ENCODE measurements at regions not wholly inside any gene's neighbourhood (a gene's known extent, or its start where the extent isn't known, plus 50 kb on each side); places are given as distances from the start of the nearest gene placed in this dataset.

- TF ChIP-seq ZNF462 (CRISPR knock-in tag; IDR thresholded peaks at IDR 0.05) (no peak), EZH2phosphoT487 (IDR thresholded peaks at IDR 0.05; ENCODE audit: unreplicated experiment) (no peak), ZNF114 (CRISPR knock-in tag; IDR thresholded peaks at IDR 0.05) (no peak), CREB1 (CRISPR knock-in tag; IDR thresholded peaks at IDR 0.05; ENCODE audit: low read depth) (no peak)
Observed at GRCh38 chrX:139026811-139027210, 315.3 kb upstream of the FGF13 start (continued).

DNA sequence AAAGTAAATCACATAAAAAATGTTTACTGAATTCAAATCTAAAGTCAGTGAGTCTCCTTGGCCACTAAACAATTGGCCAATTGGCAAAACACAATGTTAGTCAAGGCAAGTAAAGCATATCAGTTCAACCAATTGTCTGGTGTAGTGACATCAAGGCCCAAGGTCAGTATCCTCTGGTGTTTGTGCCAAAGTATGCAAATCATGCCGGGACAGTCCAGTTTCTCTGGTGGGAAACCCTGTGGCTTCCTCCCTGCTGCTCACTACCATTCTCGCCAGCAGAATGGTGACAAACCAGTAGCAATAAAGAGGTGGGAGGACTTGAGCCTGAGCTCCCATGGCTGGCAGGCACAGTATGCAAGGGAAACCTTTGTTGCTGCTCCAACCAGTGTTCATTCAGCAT, 314.9 kb upstream of the FGF13 start:
- H3K36me3 Mint-ChIP-seq (ENCODE audit: low read depth), result no peaks in the 10 kb centered on the region
- Histone ChIP-seq H3K79me2 (replicated peaks; ENCODE audit: insufficient read depth) (no peaks in the 10 kb centered on the region), H3K4me1 (ENCODE audit: insufficient read depth) (no peaks in the 10 kb centered on the region), H3K9me2 (ENCODE audit: insufficient read depth) (no peaks in the 10 kb centered on the region), H3F3A (replicated peaks; ENCODE audit: low read depth) (no peaks in the 10 kb centered on the region), H3K4me2 (no peak overlapping the region), H2AFZ (no peak overlapping the region), H4K20me1 (replicated peaks; ENCODE audit: insufficient read depth) (no peaks in the 10 kb centered on the region), H3K27ac (ENCODE audit: low read depth) (no peak overlapping the region), H3K36me3 (ENCODE audit: insufficient read depth) (no peaks in the 10 kb centered on the region), H3K27me3 (ENCODE audit: insufficient read depth) (no peaks in the 10 kb centered on the region), H3K4me3 (no peak overlapping the region)
- DNase-seq (ENCODE audit: low spot score) (no peak), ATAC-seq (no peak)
- H3K27ac Mint-ChIP-seq, result no peak overlapping the region
- no peak overlapping the region for H3K4me3 Mint-ChIP-seq
- H3K4me1 Mint-ChIP-seq, result no peaks in the 10 kb centered on the region
- H3K9me3 Mint-ChIP-seq, result no peaks in the 10 kb centered on the region
- no peaks in the 10 kb centered on the region for H3K27me3 Mint-ChIP-seq (ENCODE audit: insufficient read depth, low read depth, poor library complexity)
- TF ChIP-seq REST (IDR thresholded peaks at IDR 0.05; ENCODE audit: unreplicated experiment), result no peak
- TF ChIP-seq EZH2 (IDR thresholded peaks at IDR 0.05; ENCODE audit: low read depth, unreplicated experiment), result no peak
- no peak for TF ChIP-seq CTCF (conservative IDR thresholded peaks at IDR 0.05; ENCODE audit: low read depth in 2 of 2)
- no peak for TF ChIP-seq EZH2phosphoT487 (IDR thresholded peaks at IDR 0.05; ENCODE audit: unreplicated experiment)
- TF ChIP-seq STAT1 (IDR thresholded peaks at IDR 0.05; ENCODE audit: unreplicated experiment), result no peak
- TF ChIP-seq ZNF114 (CRISPR knock-in tag; IDR thresholded peaks at IDR 0.05), result no peak
